Common myeloid progenitor, CD34-positive (primary cell): ENCODE measurements at regions not wholly inside any gene's neighbourhood (a gene's known extent, or its start where the extent isn't known, plus 50 kb on each side); places are given as distances from the start of the nearest gene placed in this dataset.

Experiments
- CTCF ChIA-PET: fragments of 350-600 bp; sonication (Branson Sonifier 250); formaldehyde crosslinking; loops from one replicate; lab custom pipeline; 2021; ENCODE audit warnings: antibody characterized with exemption; lab: Charles Lee
- POLR2A ChIA-PET: fragments of 350-600 bp; sonication (Branson Sonifier 250); formaldehyde crosslinking; loops from one replicate; lab custom pipeline; 2021; ENCODE audit warnings: antibody characterized with exemption; lab: Charles Lee
- DNase-seq, 3 donors: peaks; one replicate each; pipeline versions ENCODE4 v3.0.0 to v3.0.0-alpha.2; 2013
- H3K27ac ChIP-seq, 2 experiments: 1 replicate in 1 of 2; 2 replicates in 1 of 2; pipeline ENCODE4 v1.7.0; 2013; ENCODE audit warnings: inconsistent platforms in 2 of 2, low read length in 2 of 2, mild to moderate bottlenecking in 2 of 2, low read depth in 1 of 2, moderate library complexity in 1 of 2; ENCODE audit not compliant: severe bottlenecking in 2 of 2, insufficient read depth in 1 of 2, poor library complexity in 1 of 2
- H3K27me3 ChIP-seq, 5 experiments: replicated peaks in 2 of 5; 1 replicate in 3 of 5; 2 replicates in 2 of 5; pipeline versions ENCODE4 v1.6.1 to v1.7.0; 2013; ENCODE audit warnings: low read length in 4 of 5, mild to moderate bottlenecking in 2 of 5, moderate library complexity in 2 of 5, inconsistent platforms in 1 of 5; ENCODE audit not compliant: insufficient read depth in 5 of 5, control insufficient read depth in 4 of 5
- H3K36me3 ChIP-seq, 4 experiments: 1 replicate in 2 of 4; 2 replicates in 2 of 4; pipeline versions ENCODE4 v1.6.1 to v1.7.0; 2013; ENCODE audit warnings: low read length in 3 of 4, control low read depth in 1 of 4, mild to moderate bottlenecking in 1 of 4; ENCODE audit not compliant: control insufficient read depth in 4 of 4, insufficient read depth in 4 of 4
- H3K4me1 ChIP-seq, 4 experiments: 1 replicate in 3 of 4; 2 replicates in 1 of 4; pipeline versions ENCODE4 v1.6.1 to v1.7.1; 2013; ENCODE audit warnings: low read length in 3 of 4, mild to moderate bottlenecking in 3 of 4, control low read depth in 1 of 4, inconsistent platforms in 1 of 4, moderate library complexity in 1 of 4; ENCODE audit not compliant: control insufficient read depth in 4 of 4, insufficient read depth in 4 of 4; ENCODE audit errors: control extremely low read depth in 1 of 4
- H3K4me3 ChIP-seq, 7 experiments: 1 replicate in 4 of 7; 2 replicates in 3 of 7; pipeline versions ENCODE4 v1.5.1 to v1.7.0; 2013; ENCODE audit warnings: mild to moderate bottlenecking in 7 of 7, low read length in 6 of 7, moderate library complexity in 6 of 7, inconsistent platforms in 2 of 7, low read depth in 2 of 7, control low read depth in 1 of 7; ENCODE audit not compliant: insufficient read depth in 4 of 7, control insufficient read depth in 1 of 7; ENCODE audit errors: extremely low read depth in 1 of 7
- H3K9me3 ChIP-seq, 5 experiments: 1 replicate in 4 of 5; 2 replicates in 1 of 5; pipeline versions ENCODE4 v1.6.1 to v1.7.1; 2013; ENCODE audit warnings: low read length in 4 of 5, mild to moderate bottlenecking in 2 of 5, inconsistent platforms in 1 of 5, low read depth in 1 of 5, moderate library complexity in 1 of 5; ENCODE audit not compliant: control insufficient read depth in 4 of 5, insufficient read depth in 2 of 5; ENCODE audit errors: control extremely low read depth in 1 of 5
- WGBS: methylation state at CpG from one replicate; pipeline ENCODE4 v1.1.5; 2013; ENCODE audit not compliant: insufficient coverage; 5-methylcytosine and 5-hydroxymethylcytosine counted together

DNA sequence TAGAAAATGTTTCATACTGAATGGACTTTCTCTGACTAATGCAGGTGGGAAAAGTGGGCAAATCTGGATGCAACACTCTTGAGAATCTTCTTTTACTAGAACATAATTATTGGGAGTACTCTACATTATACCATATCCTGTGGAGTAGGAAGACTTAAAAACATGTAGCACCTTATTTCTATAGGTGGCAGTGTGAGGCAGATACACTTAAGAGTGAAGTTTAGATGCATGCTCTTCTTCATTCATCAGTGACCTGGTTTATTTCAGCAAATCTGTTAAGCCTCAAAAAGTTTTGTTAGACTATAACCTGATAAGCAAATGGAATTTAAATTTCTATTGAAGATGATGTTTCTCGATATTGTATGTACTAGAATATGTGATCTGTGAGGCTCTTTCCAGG lies 1087.1 kb upstream of the LRRN3 start:
- CTCF ChIA-PET = no interaction called here
- no CpG with 5 or more reads among the region's 1 CpG for WGBS
- no peak for DNase-seq

DNA sequence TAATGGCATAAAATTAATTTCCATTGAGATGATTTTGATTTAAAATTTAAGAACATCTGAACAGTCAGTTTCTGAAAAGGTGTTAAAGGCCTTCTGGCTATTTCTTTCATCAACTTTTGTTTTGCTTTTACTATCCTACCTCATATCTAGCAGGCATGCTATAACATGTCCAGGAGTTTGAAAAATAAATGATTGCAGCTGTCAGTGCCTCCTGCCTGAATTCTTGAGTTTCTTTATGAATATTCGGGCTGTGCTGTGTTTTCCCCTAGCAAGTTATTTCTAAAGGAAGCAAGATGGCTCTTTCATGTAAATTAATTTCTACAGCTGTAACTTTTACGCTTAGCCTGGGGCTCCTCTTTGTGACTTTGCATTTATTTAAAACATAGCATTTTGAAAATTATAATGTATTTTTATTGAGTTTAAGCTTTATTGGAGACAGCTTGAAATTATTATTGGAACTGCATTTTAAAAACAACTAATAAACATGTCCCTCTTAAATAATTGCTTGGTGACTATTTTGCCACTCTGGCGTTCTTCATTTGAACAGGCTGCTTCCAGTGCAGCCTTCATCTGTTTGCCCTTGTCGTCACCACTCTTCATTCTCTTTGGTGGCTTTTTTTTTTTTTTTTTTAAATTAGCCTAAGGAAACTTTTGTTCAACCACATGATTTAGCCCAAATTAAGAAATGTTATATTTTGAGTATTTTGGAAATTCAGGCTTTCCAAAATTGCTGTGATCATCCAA lies 1083.4 kb upstream of the LRRN3 start:
- Histone ChIP-seq H3K4me1 (no peaks in the 10 kb centered on the region), H3K9me3 (no peaks in the 10 kb centered on the region), H3K27me3 (no peaks in the 10 kb centered on the region), H3K36me3 (no peaks in the 10 kb centered on the region), H3K27ac (no peak overlapping the region), H3K4me3 (no peak overlapping the region)
- DNase-seq = no peak
- WGBS = 86% methylated on average over 1 of the region's 4 CpGs
- POLR2A ChIA-PET = no interaction called here
- CTCF ChIA-PET = no interaction called here

More for the DNA sequence above, 1087.1 kb upstream of the LRRN3 start:
- Histone ChIP-seq H3K4me1 (no peaks in the 10 kb centered on the region), H3K36me3 (no peaks in the 10 kb centered on the region), H3K27ac (no peak overlapping the region), H3K27me3 (no peaks in the 10 kb centered on the region), H3K9me3 (no peaks in the 10 kb centered on the region), H3K4me3 (no peak overlapping the region)
- POLR2A ChIA-PET = no interaction called here

DNA sequence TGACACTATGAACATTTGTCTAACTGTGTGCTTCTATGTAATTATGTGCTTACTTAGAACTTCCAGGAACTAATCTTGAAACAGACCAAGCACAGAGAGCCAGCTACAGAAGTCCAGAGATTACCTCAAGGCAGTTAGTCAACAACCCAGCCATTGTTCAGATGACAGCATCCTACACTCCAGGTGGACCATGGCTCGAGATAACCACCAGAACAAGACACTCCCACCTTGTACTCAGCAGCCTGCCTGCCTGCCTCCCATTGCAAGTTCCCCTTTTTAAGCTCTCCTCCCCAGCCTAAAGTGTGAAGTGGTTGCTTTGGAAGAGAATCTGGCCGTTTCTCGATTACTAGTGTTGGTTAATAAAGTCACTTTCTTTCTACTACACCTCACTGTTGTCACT lies 1080.6 kb upstream of the LRRN3 start:
- POLR2A ChIA-PET = no interaction called here

DNA sequence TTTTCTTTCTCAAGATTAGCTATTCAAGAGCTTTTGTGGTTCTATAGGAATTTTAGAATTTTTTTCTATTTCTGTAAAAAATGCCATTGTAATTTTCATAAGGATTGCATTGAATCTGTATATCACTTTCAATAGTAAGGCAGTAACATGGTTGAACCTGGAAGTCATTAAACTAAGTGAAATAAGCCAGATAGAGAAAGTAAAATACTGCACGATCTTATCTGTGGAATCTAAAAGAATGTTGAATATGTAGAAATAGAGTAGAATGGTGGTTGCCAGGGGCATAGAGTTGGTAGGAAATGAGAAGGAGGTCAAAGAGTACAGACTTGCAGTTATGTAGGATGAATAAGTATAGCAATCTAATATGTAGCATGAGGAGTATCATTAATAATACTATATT lies 1073.5 kb upstream of the LRRN3 start:
- POLR2A ChIA-PET = no interaction called here

More for the DNA sequence above, 1080.6 kb upstream of the LRRN3 start:
- CTCF ChIA-PET = no interaction called here
- Histone ChIP-seq H3K27me3 (no peaks in the 10 kb centered on the region), H3K27ac (no peak overlapping the region), H3K9me3 (no peaks in the 10 kb centered on the region), H3K4me1 (no peaks in the 10 kb centered on the region), H3K36me3 (no peaks in the 10 kb centered on the region), H3K4me3 (no peak overlapping the region)
- no CpG with 5 or more reads among the region's 3 CpGs for WGBS
- DNase-seq = no peak

DNA sequence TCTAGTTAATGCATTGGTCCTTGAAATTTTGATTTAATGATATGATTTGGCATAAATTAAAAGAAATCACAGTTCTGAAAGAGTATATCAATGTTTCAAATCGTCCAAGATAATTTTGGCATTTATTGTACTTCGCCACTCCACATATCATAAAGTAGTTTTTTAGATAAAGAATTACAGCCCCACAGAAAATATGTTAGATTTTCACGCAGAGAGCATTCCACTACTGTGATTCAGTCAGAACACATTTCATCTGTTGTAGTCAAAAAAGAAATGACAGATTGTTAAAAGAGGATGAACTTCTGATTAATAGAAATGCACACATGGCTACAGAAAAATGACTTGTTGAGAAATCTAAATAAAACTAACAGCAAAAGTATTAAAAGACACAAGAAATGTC lies 1063.5 kb upstream of the LRRN3 start:
- ChIA-PET CTCF (no interaction called here), POLR2A (no interaction called here)
- H3K9me3 ChIP-seq = no peaks in the 10 kb centered on the region
- no peaks in the 10 kb centered on the region for H3K27me3 ChIP-seq
- no peak for DNase-seq
- no peaks in the 10 kb centered on the region for H3K4me1 ChIP-seq
- no peak overlapping the region for H3K27ac ChIP-seq
- no CpG with 5 or more reads among the region's 3 CpGs for WGBS
- no peak overlapping the region for H3K4me3 ChIP-seq
- no peaks in the 10 kb centered on the region for H3K36me3 ChIP-seq

More for the DNA sequence above, 1073.5 kb upstream of the LRRN3 start:
- DNase-seq = no peak
- no peak overlapping the region for H3K4me3 ChIP-seq
- H3K36me3 ChIP-seq = no peaks in the 10 kb centered on the region
- no peaks in the 10 kb centered on the region for H3K27me3 ChIP-seq
- H3K27ac ChIP-seq = no peak overlapping the region
- no peaks in the 10 kb centered on the region for H3K4me1 ChIP-seq
- WGBS = 100% methylated on average over 1 of the region's 1 CpG
- no peaks in the 10 kb centered on the region for H3K9me3 ChIP-seq
- CTCF ChIA-PET = no interaction called here

DNA sequence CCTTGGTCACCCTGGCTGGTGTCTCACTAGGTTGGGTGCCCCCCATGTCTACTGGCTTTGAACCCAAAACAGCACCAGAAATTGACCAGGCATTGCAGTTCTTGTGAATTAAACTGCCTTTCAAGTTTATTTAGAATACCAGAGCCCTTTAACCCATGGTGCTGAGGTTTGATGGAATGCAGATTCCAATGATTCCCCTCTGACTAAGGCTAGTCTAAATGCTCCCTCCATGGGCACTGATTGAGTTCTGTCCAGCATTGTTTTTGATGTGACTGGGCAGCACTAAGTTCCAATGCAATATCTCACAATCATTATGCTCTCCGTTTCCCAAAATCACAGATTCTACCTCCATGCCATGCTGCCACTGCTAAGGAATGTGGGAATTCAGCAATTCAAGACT lies 1047.4 kb upstream of the LRRN3 start:
- Histone ChIP-seq H3K4me1 (no peaks in the 10 kb centered on the region), H3K4me3 (no peak overlapping the region), H3K27ac (no peak overlapping the region), H3K36me3 (no peaks in the 10 kb centered on the region), H3K27me3 (no peaks in the 10 kb centered on the region), H3K9me3 (no peaks in the 10 kb centered on the region)
- ChIA-PET CTCF (no interaction called here), POLR2A (no interaction called here)
- no peak for DNase-seq
- WGBS = no CpG with 5 or more reads among the region's 1 CpG

DNA sequence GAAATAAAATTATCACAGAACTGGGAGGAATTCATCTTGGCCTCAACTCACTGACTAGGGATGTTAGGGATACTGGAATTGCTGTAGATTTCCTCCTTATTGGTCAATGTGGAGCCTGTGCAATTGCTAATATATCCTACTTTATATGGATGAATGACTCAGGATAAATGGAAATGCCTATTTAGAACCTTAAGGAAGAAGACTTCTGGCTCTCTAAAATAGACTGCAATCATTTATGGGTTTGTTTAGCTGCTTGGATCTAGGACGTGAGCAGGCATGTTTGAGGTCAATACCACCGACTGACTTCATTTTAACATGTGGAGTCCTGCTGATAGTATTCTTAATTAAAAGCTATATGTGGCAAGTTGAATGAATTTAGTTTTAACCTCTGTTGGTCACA lies 1040.1 kb upstream of the LRRN3 start:
- H3K4me3 ChIP-seq = no peak overlapping the region
- WGBS = 80% methylated on average over 1 of the region's 2 CpGs
- no peaks in the 10 kb centered on the region for H3K27me3 ChIP-seq
- ChIA-PET POLR2A (no interaction called here), CTCF (no interaction called here)
- no peaks in the 10 kb centered on the region for H3K36me3 ChIP-seq
- no peak for DNase-seq
- no peaks in the 10 kb centered on the region for H3K9me3 ChIP-seq
- no peaks in the 10 kb centered on the region for H3K4me1 ChIP-seq
- H3K27ac ChIP-seq = no peak overlapping the region
